ENCODE measurements at regions not wholly inside any gene's neighbourhood (a gene's known extent, or its start where the extent isn't known, plus 50 kb on each side); places are given as distances from the start of the nearest gene placed in this dataset.

- TF ChIP-seq CTCF (IDR thresholded peaks at IDR 0.05): no peak
- no peak for TF ChIP-seq REST (IDR thresholded peaks at IDR 0.05; ENCODE audit: insufficient read depth in 1 of 2, low read depth in 2 of 2, low read length in 1 of 2)
- TF ChIP-seq SIN3A (IDR thresholded peaks at IDR 0.05; ENCODE audit: borderline replicate concordance, insufficient read depth, low read depth, low read length): no peak
- no peak for TF ChIP-seq POLR2AphosphoS5 (IDR thresholded peaks at IDR 0.05; ENCODE audit: low read depth, low read length)
Measured at GRCh38 chr10:47073967-47074366, 162.7 kb downstream of the PTPN20 start.
